HCT116 (cell line): ENCODE measurements at regions not wholly inside any gene's neighbourhood (a gene's known extent, or its start where the extent isn't known, plus 50 kb on each side); places are given as distances from the start of the nearest gene placed in this dataset.

Experiments
- ATAC-seq: fragments of 200-7000 bp; cut with Tn5 transposase; 2 replicates; pipeline ENCODE4 v1.9.1; 2020; ENCODE audit warnings: mild to moderate bottlenecking, moderate library complexity
- BruUV-seq: library from RNA; stranded (reverse); fragments of 400-500 nt; replicated peaks from 2 replicates; lab custom pipeline; 2021; lab: Mats Ljungman, UMichigan
- CTCF ChIA-PET: fragments of 300-600 bp; sonication (Branson Sonifier 250); formaldehyde crosslinking; loops from one replicate; lab custom pipeline; 2021; ENCODE audit warnings: antibody characterized with exemption; lab: Charles Lee
- POLR2A ChIA-PET: fragments of 300-600, 350-600 bp; sonication (Branson Sonifier 250); formaldehyde crosslinking; loops from one replicate; lab custom pipeline; 2021; ENCODE audit warnings: antibody characterized with exemption; lab: Charles Lee
- RAD21 ChIA-PET, 2 experiments: fragments of 300-600 bp; sonication (Branson Sonifier 250); formaldehyde crosslinking; loops; one replicate each; lab custom pipeline; 2023; ENCODE audit warnings: low total read pairs in 2 of 2; ENCODE audit not compliant: uncharacterized antibody in 2 of 2, unreplicated experiment in 2 of 2, low non-redundant PET in 1 of 2; lab: Charles Lee
- DNase-seq: peaks from one replicate; pipeline ENCODE4 v3.0.0-alpha.2; 2010; ENCODE audit warnings: low read depth, low spot score
- H2AFZ ChIP-seq: fragments of 200-600 bp; shearing (Covaris generic), sonication (generic); 2 replicates; pipeline ENCODE4 v1.6.1; 2017; ENCODE audit warnings: low read depth, mixed run types, mixed read lengths, antibody characterized with exemption, low read length; ENCODE audit not compliant: poor library complexity, severe bottlenecking
- H3K27ac ChIP-seq: 2 replicates; pipeline ENCODE4 v1.5.1; 2012; ENCODE audit warnings: low read depth, low read length
- H3K27me3 ChIP-seq: fragments of 200-600 bp; sonication (generic); 2 replicates; pipeline ENCODE4 v1.6.1; 2016; ENCODE audit warnings: mixed run types, low read length, mixed read lengths; ENCODE audit not compliant: insufficient read depth
- H3K36me3 ChIP-seq, 2 experiments: fragments of 200-500 bp in 1 of 2; fragments of 200-600 bp in 1 of 2; sonication (Bioruptor generic) in 1 of 2; sonication (generic) in 1 of 2; 2 replicates each; pipeline versions ENCODE4 v1.5.1 to v1.6.1; 2014 to 2016; ENCODE audit warnings: low read length in 2 of 2, inconsistent platforms in 1 of 2, mixed read lengths in 1 of 2, mixed run types in 1 of 2; ENCODE audit not compliant: insufficient read depth in 2 of 2, control insufficient read depth in 1 of 2
- H3K4me1 ChIP-seq, 2 experiments: fragments of 200-600 bp in 1 of 2; sonication (generic) in 1 of 2; 2 replicates each; pipeline versions ENCODE4 v1.5.1 to v1.6.1; 2012 to 2017; ENCODE audit warnings: low read length in 2 of 2, inconsistent platforms in 1 of 2, mild to moderate bottlenecking in 1 of 2, mixed read lengths in 1 of 2, mixed run types in 1 of 2, moderate library complexity in 1 of 2; ENCODE audit not compliant: insufficient read depth in 2 of 2, control insufficient read depth in 1 of 2
- H3K4me2 ChIP-seq: fragments of 200-600 bp; sonication (generic); 2 replicates; pipeline ENCODE4 v1.6.1; 2017; ENCODE audit warnings: mixed run types, low read length, mixed read lengths
- H3K4me3 ChIP-seq, 2 experiments: fragments of 200-600 bp in 1 of 2; sonication (generic) in 1 of 2; replicated peaks in 1 of 2; 2 replicates each; pipeline ENCODE4 v1.5.1; 2011 to 2016; ENCODE audit warnings: low read length in 2 of 2, control low read depth in 1 of 2, low read depth in 1 of 2, mild to moderate bottlenecking in 1 of 2, mixed read lengths in 1 of 2, mixed run types in 1 of 2
- H3K79me2 ChIP-seq: fragments of 200-600 bp; sonication (generic); 2 replicates; pipeline ENCODE4 v1.6.1; 2017; ENCODE audit warnings: mild to moderate bottlenecking, mixed run types, low read length, moderate library complexity, mixed read lengths; ENCODE audit not compliant: insufficient read depth
- H3K9ac ChIP-seq: fragments of 200-600 bp; sonication (generic); 2 replicates; pipeline ENCODE4 v1.6.1; 2016; ENCODE audit warnings: low read length, mixed read lengths
- H3K9me2 ChIP-seq: fragments of 200-600 bp; sonication (generic), shearing (Covaris generic); 2 replicates; pipeline ENCODE4 v1.6.1; 2017; ENCODE audit warnings: mixed run types, mild to moderate bottlenecking, moderate library complexity; ENCODE audit not compliant: insufficient read depth
- H3K9me3 ChIP-seq, 2 experiments: fragments of 200-500 bp in 1 of 2; fragments of 200-600 bp in 1 of 2; sonication (Bioruptor generic) in 1 of 2; sonication (generic) in 1 of 2; 2 replicates each; pipeline ENCODE4 v1.6.1; 2014 to 2017; ENCODE audit warnings: low read length in 2 of 2, mixed read lengths in 2 of 2, inconsistent platforms in 1 of 2, low read depth in 1 of 2, mild to moderate bottlenecking in 1 of 2, mixed run types in 1 of 2, moderate library complexity in 1 of 2; ENCODE audit not compliant: control insufficient read depth in 1 of 2, insufficient read depth in 1 of 2
- H4K20me1 ChIP-seq: fragments of 200-600 bp; sonication (generic), shearing (Covaris generic); 2 replicates; pipeline ENCODE4 v1.6.1; 2017; ENCODE audit warnings: mixed run types, mild to moderate bottlenecking, moderate library complexity; ENCODE audit not compliant: insufficient read depth
- EGR1 ChIP-seq: IDR thresholded peaks from 2 replicates; pipeline ENCODE4 v1.6.1; 2012; ENCODE audit warnings: low read depth
- ELF1 ChIP-seq: IDR thresholded peaks from 2 replicates; pipeline ENCODE4 v1.6.1; 2012; ENCODE audit warnings: low read depth, borderline replicate concordance
- EZH2phosphoT487 ChIP-seq: fragments of 200-600 bp; IDR thresholded peaks from 2 replicates; pipeline ENCODE4 v1.6.1; 2018; ENCODE audit warnings: antibody characterized with exemption, borderline replicate concordance
- JUND ChIP-seq: IDR thresholded peaks from 2 replicates; pipeline ENCODE4 v1.6.1; 2012
- POLR2AphosphoS5 ChIP-seq: IDR thresholded peaks from 2 replicates; pipeline ENCODE4 v1.6.1; 2011; ENCODE audit warnings: mild to moderate bottlenecking, low read depth, low read length, moderate library complexity
- REST ChIP-seq: IDR thresholded peaks from 2 replicates; pipeline ENCODE4 v1.6.1; 2012; ENCODE audit warnings: low read depth
- SIN3A ChIP-seq: IDR thresholded peaks from 2 replicates; pipeline ENCODE4 v1.6.1; 2012; ENCODE audit warnings: low read depth
- SP1 ChIP-seq: IDR thresholded peaks from 2 replicates; pipeline ENCODE4 v1.6.1; 2012; ENCODE audit warnings: low read depth
- YY1 ChIP-seq: IDR thresholded peaks from 2 replicates; pipeline ENCODE4 v1.6.1; 2011; ENCODE audit warnings: low read length, low read depth, moderate library complexity, mild to moderate bottlenecking; ENCODE audit not compliant: insufficient replicate concordance; ENCODE audit errors: extremely low read depth
- intact Hi-C: fragments of 100-400 bp; cut with micrococcal nuclease; formaldehyde crosslinking; loops from 2 replicates; pipeline ENCODE4 v1.10.0; 2022
- TF ChIP-seq, protein P1 (sequence below): IDR thresholded peaks from 2 replicates; pipeline ENCODE4 v1.6.1; 2012

DNA sequence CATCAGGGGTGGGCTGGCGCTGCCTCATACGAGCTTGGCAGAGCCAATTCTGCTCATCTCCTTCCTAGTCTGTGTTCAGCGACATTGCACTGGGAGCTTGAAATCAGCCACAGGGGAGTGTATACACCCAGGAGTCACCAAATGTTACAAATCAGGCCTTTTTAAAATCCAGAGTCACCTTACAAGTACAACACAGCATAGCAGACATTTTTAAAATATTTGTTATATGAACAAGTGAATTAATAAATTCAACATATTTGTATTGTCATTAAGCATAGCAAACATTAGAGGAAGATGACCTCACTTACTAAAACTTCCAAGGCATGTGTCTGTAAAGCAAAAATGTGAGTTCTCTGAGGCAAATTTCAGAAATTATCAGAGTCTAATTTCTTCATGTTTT lies 210.0 kb downstream of the HLX start:
- H3K27ac ChIP-seq, result no peak overlapping the region
- no peaks in the 10 kb centered on the region for H3K9me3 ChIP-seq
- no peaks in the 10 kb centered on the region for H3K79me2 ChIP-seq
- POLR2A ChIA-PET, result no interaction called here
- TF ChIP-seq EZH2phosphoT487, result no peak
- no peak for TF ChIP-seq REST
- no peak for TF ChIP-seq YY1
- no peak for TF ChIP-seq SP1
- no peak for TF ChIP-seq EGR1
- TF ChIP-seq, all 23 proteins: peak for 0
- H3K4me3 ChIP-seq, result no peak overlapping the region
- BruUV-seq, result no TSS peak
- ChIA-PET CTCF (no interaction called here), RAD21 (no interaction called here)
- no peak overlapping the region for H3K4me2 ChIP-seq
- no peaks in the 10 kb centered on the region for H3K4me1 ChIP-seq
- ATAC-seq (no peak), DNase-seq (no peak)
- H2AFZ ChIP-seq, result no peak overlapping the region
- no peak overlapping the region for H3K9ac ChIP-seq
- H4K20me1 ChIP-seq, result no peaks in the 10 kb centered on the region
- no peaks in the 10 kb centered on the region for H3K36me3 ChIP-seq
- no peaks in the 10 kb centered on the region for H3K9me2 ChIP-seq
- H3K27me3 ChIP-seq, result no peaks in the 10 kb centered on the region
- intact Hi-C loops, result no loop called here

DNA sequence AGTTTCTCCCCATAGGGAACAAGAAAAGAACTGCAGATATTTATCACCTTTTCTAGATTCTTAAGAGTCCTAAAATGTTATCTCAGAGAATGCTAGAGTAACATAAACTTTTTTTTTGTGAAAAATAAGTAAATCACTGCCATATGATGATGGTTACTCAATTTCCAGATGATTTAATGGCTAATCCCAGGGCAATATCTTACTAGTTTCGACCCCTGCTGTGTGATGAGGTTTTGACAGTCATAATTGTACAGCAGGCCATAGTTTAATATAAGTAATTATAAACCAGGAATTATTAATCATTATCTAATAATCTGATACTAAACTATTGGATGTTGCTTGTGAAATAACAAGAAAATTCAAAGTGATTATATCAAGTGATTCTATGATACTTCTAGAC lies 210.6 kb downstream of the HLX start:
- Histone ChIP-seq H3K79me2 (no peaks in the 10 kb centered on the region), H3K9ac (no peak overlapping the region), H3K9me3 (no peaks in the 10 kb centered on the region), H3K4me2 (no peak overlapping the region), H4K20me1 (no peaks in the 10 kb centered on the region), H2AFZ (peak overlapping the region; percentile 9), H3K9me2 (no peaks in the 10 kb centered on the region), H3K4me1 (no peaks in the 10 kb centered on the region), H3K4me3 (no peak overlapping the region), H3K27me3 (no peaks in the 10 kb centered on the region)
- intact Hi-C loops, result no loop called here
- DNase-seq (no peak), ATAC-seq (no peak)
- BruUV-seq, result no TSS peak
- TF ChIP-seq ELF1 (no peak), EZH2phosphoT487 (no peak), POLR2AphosphoS5 (no peak), JUND (no peak), YY1 (no peak), SIN3A (no peak)
- TF ChIP-seq, protein P1, sequence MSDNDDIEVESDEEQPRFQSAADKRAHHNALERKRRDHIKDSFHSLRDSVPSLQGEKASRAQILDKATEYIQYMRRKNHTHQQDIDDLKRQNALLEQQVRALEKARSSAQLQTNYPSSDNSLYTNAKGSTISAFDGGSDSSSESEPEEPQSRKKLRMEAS, result no peak
- TF ChIP-seq, all 23 proteins: peak for 0
- POLR2A ChIA-PET, result no interaction called here
- Histone ChIP-seq H3K27ac (no peak overlapping the region), H3K36me3 (no peaks in the 10 kb centered on the region)
- RAD21 ChIA-PET, result no interaction called here
- CTCF ChIA-PET, result no interaction called here
